H1 (cell line): ENCODE measurements at regions not wholly inside any gene's neighbourhood (a gene's known extent, or its start where the extent isn't known, plus 50 kb on each side); places are given as distances from the start of the nearest gene placed in this dataset.

ENCODE experiments used
- CTCF ChIA-PET: fragments of 300-600 bp; sonication (Branson Sonifier 250); formaldehyde crosslinking; loops from one replicate; lab custom pipeline; 2021; ENCODE audit not compliant: partially characterized antibody; lab: Charles Lee
- POLR2A ChIA-PET: fragments of 300-600 bp; sonication (Branson Sonifier 250); formaldehyde crosslinking; loops from one replicate; lab custom pipeline; 2021; ENCODE audit warnings: inconsistent platforms; ENCODE audit not compliant: partially characterized antibody; lab: Charles Lee
- DNase-seq, 2 experiments: peaks; one replicate each; pipeline versions ENCODE4 v3.0.0 to v3.0.0-alpha.2; 2010 to 2022; ENCODE audit warnings: low spot score in 2 of 2, low read depth in 1 of 2, mixed read lengths in 1 of 2
- FAIRE-seq: peaks from 2 replicates; lab custom pipeline; 2011; peaks lifted over from hg19 to GRCh38; lab: Jason Lieb, UNC
- H2AFZ ChIP-seq: 2 replicates; pipeline ENCODE4 v1.8.1; 2012; ENCODE audit warnings: low read length, inconsistent platforms
- H2AK5ac ChIP-seq: 2 replicates; pipeline ENCODE4 v1.6.1; 2013; ENCODE audit warnings: low read depth, low read length
- H2BK120ac ChIP-seq: replicated peaks from 2 replicates; pipeline ENCODE3; 2013; ENCODE audit warnings: low read depth, low read length, inconsistent platforms
- H2BK12ac ChIP-seq: 2 replicates; pipeline ENCODE4 v1.6.1; 2013; ENCODE audit warnings: low read depth, low read length
- H2BK15ac ChIP-seq: 2 replicates; pipeline ENCODE4 v1.6.1; 2013; ENCODE audit warnings: low read length
- H2BK20ac ChIP-seq: 2 replicates; pipeline ENCODE4 v1.6.1; 2013; ENCODE audit warnings: low read length
- H2BK5ac ChIP-seq: 2 replicates; pipeline ENCODE4 v1.6.1; 2013; ENCODE audit warnings: low read depth, low read length
- H3K14ac ChIP-seq: 2 replicates; pipeline ENCODE4 v1.6.1; 2013; ENCODE audit warnings: inconsistent platforms; ENCODE audit not compliant: insufficient read length
- H3K18ac ChIP-seq: 2 replicates; pipeline ENCODE4 v1.6.1; 2013; ENCODE audit warnings: low read length; ENCODE audit errors: extremely low read depth
- H3K23ac ChIP-seq: 2 replicates; pipeline ENCODE4 v1.6.1; 2013; ENCODE audit warnings: inconsistent platforms; ENCODE audit not compliant: insufficient read length
- H3K23me2 ChIP-seq: 2 replicates; pipeline ENCODE4 v1.6.1; 2013; ENCODE audit warnings: low read depth, low read length
- H3K27ac ChIP-seq: 2 replicates; pipeline ENCODE4 v1.6.1; 2011; ENCODE audit warnings: low read depth, low read length, inconsistent platforms
- H3K27me3 ChIP-seq, 4 experiments: replicated peaks in 1 of 4; 1 replicate in 1 of 4; 2 replicates in 3 of 4; pipeline versions ENCODE4 v1.6.1 to v1.8.1; 2011 to 2013; ENCODE audit warnings: low read length in 3 of 4, mild to moderate bottlenecking in 3 of 4, inconsistent platforms in 2 of 4, mixed read lengths in 2 of 4, moderate library complexity in 1 of 4; ENCODE audit not compliant: control insufficient read depth in 3 of 4, insufficient read depth in 3 of 4; ENCODE audit errors: extremely low read depth in 1 of 4
- H3K36me3 ChIP-seq, 4 experiments: 2 replicates each; pipeline versions ENCODE4 v1.6.1 to v1.8.1; 2011 to 2013; ENCODE audit warnings: mild to moderate bottlenecking in 4 of 4, low read length in 3 of 4, moderate library complexity in 2 of 4, control low read depth in 1 of 4, inconsistent platforms in 1 of 4; ENCODE audit not compliant: insufficient read depth in 4 of 4, control insufficient read depth in 2 of 4
- H3K4ac ChIP-seq: replicated peaks from 2 replicates; pipeline ENCODE3; 2013; ENCODE audit warnings: low read length, low read depth, mixed read lengths, inconsistent platforms; ENCODE audit not compliant: insufficient read length
- H3K4me1 ChIP-seq, 4 experiments: replicated peaks in 1 of 4; 1 replicate in 1 of 4; 2 replicates in 3 of 4; pipeline versions ENCODE4 v1.6.1 to v1.8.1; 2011 to 2013; ENCODE audit warnings: low read length in 3 of 4, inconsistent platforms in 2 of 4, mixed read lengths in 1 of 4; ENCODE audit not compliant: insufficient read depth in 4 of 4, control insufficient read depth in 3 of 4
- H3K4me2 ChIP-seq, 2 experiments: 2 replicates each; pipeline versions ENCODE4 v1.6.1 to v1.8.1; 2011 to 2013; ENCODE audit warnings: low read depth in 2 of 2, low read length in 2 of 2, control low read depth in 1 of 2, inconsistent platforms in 1 of 2, mild to moderate bottlenecking in 1 of 2; ENCODE audit not compliant: insufficient read depth in 1 of 2
- H3K4me3 ChIP-seq, 4 experiments: fragments of 200-600, 300-600 bp in 1 of 4; sonication (generic), shearing (Covaris generic), sonication (Bioruptor Twin) in 1 of 4; 2 replicates each; pipeline versions ENCODE4 v1.5.1 to v1.8.1; 2011 to 2016; ENCODE audit warnings: low read length in 4 of 4, low read depth in 3 of 4, control low read depth in 2 of 4, inconsistent platforms in 2 of 4, mild to moderate bottlenecking in 2 of 4, mixed read lengths in 1 of 4, moderate library complexity in 1 of 4; ENCODE audit not compliant: insufficient read depth in 2 of 4; ENCODE audit errors: extremely low read depth in 1 of 4
- H3K56ac ChIP-seq: replicated peaks from 2 replicates; pipeline ENCODE3; 2013; ENCODE audit warnings: low read depth, mild to moderate bottlenecking, mixed read lengths, low read length, inconsistent platforms; ENCODE audit not compliant: insufficient read length
- H3K79me1 ChIP-seq: 2 replicates; pipeline ENCODE4 v1.6.1; 2013; ENCODE audit warnings: low read depth, low read length, control low read depth
- H3K79me2 ChIP-seq, 2 experiments: 2 replicates each; pipeline versions ENCODE4 v1.6.1 to v1.8.1; 2012 to 2013; ENCODE audit warnings: low read length in 2 of 2, mild to moderate bottlenecking in 2 of 2, inconsistent platforms in 1 of 2; ENCODE audit not compliant: insufficient read depth in 2 of 2, control insufficient read depth in 1 of 2
- H3K9ac ChIP-seq, 4 experiments: replicated peaks in 1 of 4; 1 replicate in 1 of 4; 2 replicates in 3 of 4; pipeline versions ENCODE4 v1.6.1 to v1.8.1; 2011 to 2013; ENCODE audit warnings: low read depth in 3 of 4, low read length in 3 of 4, control low read depth in 2 of 4, mild to moderate bottlenecking in 2 of 4, moderate library complexity in 2 of 4, inconsistent platforms in 1 of 4; ENCODE audit errors: extremely low read depth in 1 of 4
- H3K9me3 ChIP-seq, 2 experiments: 2 replicates each; pipeline versions ENCODE4 v1.6.1 to v1.8.1; 2012 to 2013; ENCODE audit warnings: mild to moderate bottlenecking in 2 of 2, moderate library complexity in 2 of 2, control low read depth in 1 of 2, inconsistent platforms in 1 of 2, low read depth in 1 of 2, low read length in 1 of 2, mixed read lengths in 1 of 2; ENCODE audit not compliant: insufficient read depth in 2 of 2
- H4K20me1 ChIP-seq, 2 experiments: replicated peaks in 1 of 2; 2 replicates each; pipeline versions ENCODE3 to v1.8.1; 2011 to 2013; ENCODE audit warnings: inconsistent platforms in 2 of 2, low read length in 2 of 2, mild to moderate bottlenecking in 1 of 2; ENCODE audit not compliant: insufficient read depth in 2 of 2, control insufficient read depth in 1 of 2
- H4K5ac ChIP-seq: 2 replicates; pipeline ENCODE4 v1.6.1; 2013; ENCODE audit warnings: low read length, low read depth, mixed read lengths, inconsistent platforms; ENCODE audit not compliant: insufficient read length
- H4K8ac ChIP-seq: 2 replicates; pipeline ENCODE4 v1.8.0; 2013; ENCODE audit warnings: mild to moderate bottlenecking, moderate library complexity, low read length, inconsistent platforms; ENCODE audit not compliant: insufficient read depth; ENCODE audit errors: extremely low read depth
- H4K91ac ChIP-seq: replicated peaks from 2 replicates; pipeline ENCODE3; 2013; ENCODE audit warnings: low read length, mixed read lengths, inconsistent platforms; ENCODE audit not compliant: insufficient read length
- BACH1 ChIP-seq: IDR thresholded peaks from 2 replicates; pipeline ENCODE4 v1.6.1; 2012; ENCODE audit warnings: low read length, improper control_type of control experiment
- CHD1 ChIP-seq: IDR thresholded peaks from 2 replicates; pipeline ENCODE4 v1.6.1; 2012; ENCODE audit warnings: low read depth, low read length, improper control_type of control experiment
- CHD2 ChIP-seq: IDR thresholded peaks from 2 replicates; pipeline ENCODE4 v1.6.1; 2012; ENCODE audit warnings: low read length, improper control_type of control experiment
- CTBP2 ChIP-seq: IDR thresholded peaks from 2 replicates; pipeline ENCODE4 v1.7.0; 2011; ENCODE audit warnings: borderline replicate concordance, mild to moderate bottlenecking, moderate library complexity, mixed read lengths, low read length; ENCODE audit not compliant: insufficient read depth, insufficient read length
- HDAC2 ChIP-seq, 2 experiments: fragments of 300-600 bp in 1 of 2; sonication (generic) in 1 of 2; IDR thresholded peaks; 2 replicates each; pipeline ENCODE4 v1.6.1; 2011 to 2012; ENCODE audit warnings: low read depth in 2 of 2, low read length in 2 of 2, mild to moderate bottlenecking in 2 of 2, moderate library complexity in 2 of 2, borderline replicate concordance in 1 of 2, inconsistent platforms in 1 of 2
- HDAC6 ChIP-seq: IDR thresholded peaks from one replicate; pipeline ENCODE4 v1.7.1; 2012; ENCODE audit warnings: low read depth, mild to moderate bottlenecking, inconsistent platforms, low read length, moderate library complexity
- JUN ChIP-seq: IDR thresholded peaks from 2 replicates; pipeline ENCODE4 v1.6.1; 2011; ENCODE audit warnings: low read depth, mild to moderate bottlenecking, improper control_type of control experiment, low read length
- KDM1A ChIP-seq: fragments of 200-600, 300-600 bp; sonication (generic); IDR thresholded peaks from 2 replicates; pipeline ENCODE4 v1.7.1; 2016; ENCODE audit warnings: mild to moderate bottlenecking, low read length, borderline replicate concordance
- POLR2AphosphoS5 ChIP-seq: IDR thresholded peaks from 2 replicates; pipeline ENCODE4 v1.6.1; 2011; ENCODE audit warnings: low read depth, low read length
- RNF2 ChIP-seq: fragments of 200-900, 300-1000 bp; sonication (generic); IDR thresholded peaks from 2 replicates; pipeline ENCODE4 v1.7.1; 2016; ENCODE audit warnings: borderline replicate concordance, low read depth, mild to moderate bottlenecking, antibody characterized with exemption, low read length; ENCODE audit not compliant: poor library complexity, severe bottlenecking; ENCODE audit errors: missing control alignments
- SIX5 ChIP-seq: IDR thresholded peaks from 2 replicates; pipeline ENCODE4 v1.6.1; 2011; ENCODE audit warnings: mild to moderate bottlenecking, low read depth, low read length
- SP4 ChIP-seq: IDR thresholded peaks from 2 replicates; pipeline ENCODE4 v1.6.1; 2012; ENCODE audit warnings: low read length, inconsistent platforms
- TBP ChIP-seq: IDR thresholded peaks from 2 replicates; pipeline ENCODE4 v1.6.1; 2011; ENCODE audit warnings: low read depth, low read length, improper control_type of control experiment
- WGBS, 2 experiments: shearing (Covaris generic) in 1 of 2; methylation state at CpG; one replicate each; pipeline versions ENCODE4 v1.1.6 to v1.1.7; 2013 to 2015; ENCODE audit warnings: low lambda C conversion rate in 2 of 2, mixed read lengths in 2 of 2, inconsistent platforms in 1 of 2, low coverage in 1 of 2, missing lambda C conversion rate in 1 of 2; ENCODE audit not compliant: insufficient replicate concordance in 2 of 2, insufficient coverage in 1 of 2, insufficient read length in 1 of 2; ENCODE audit errors: extremely low coverage in 1 of 2, missing lambda C conversion rate in 1 of 2; 5-methylcytosine and 5-hydroxymethylcytosine counted together
- TF ChIP-seq, protein P1 (sequence below): IDR thresholded peaks from 2 replicates; pipeline ENCODE4 v1.6.1; 2012; ENCODE audit warnings: inconsistent platforms

DNA sequence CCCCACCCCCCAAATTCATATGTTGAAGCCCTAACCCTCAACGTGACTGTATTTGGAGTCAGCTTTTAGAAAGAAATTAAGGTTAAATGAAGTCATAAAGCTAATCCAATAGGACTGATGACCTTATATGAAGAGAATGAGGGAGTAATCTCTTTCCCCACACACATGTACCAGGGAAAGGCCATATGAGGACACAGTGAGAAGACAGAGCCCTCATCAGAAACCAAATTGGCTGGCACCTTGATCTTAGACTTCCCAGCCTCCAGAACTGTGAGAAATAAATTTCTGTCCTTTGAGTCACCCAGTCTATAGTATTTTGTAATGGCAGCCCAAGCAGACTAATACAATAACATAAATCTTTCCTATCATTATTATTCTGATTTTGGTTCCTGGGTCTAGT, 194.7 kb upstream of the NANOGP8 start:
- TF ChIP-seq SP4 (no peak), KDM1A (no peak), POLR2AphosphoS5 (no peak), RNF2 (no peak), BACH1 (no peak), HDAC6 (no peak), JUN (no peak), HDAC2 (IDR thresholded peaks at IDR 0.05; ENCODE audit: borderline replicate concordance in 1 of 2, low read depth in 2 of 2, low read length in 2 of 2) (no peak), CHD2 (no peak), CTBP2 (no peak), CHD1 (no peak), TBP (no peak), SIX5 (no peak)
- TF ChIP-seq, protein P1, sequence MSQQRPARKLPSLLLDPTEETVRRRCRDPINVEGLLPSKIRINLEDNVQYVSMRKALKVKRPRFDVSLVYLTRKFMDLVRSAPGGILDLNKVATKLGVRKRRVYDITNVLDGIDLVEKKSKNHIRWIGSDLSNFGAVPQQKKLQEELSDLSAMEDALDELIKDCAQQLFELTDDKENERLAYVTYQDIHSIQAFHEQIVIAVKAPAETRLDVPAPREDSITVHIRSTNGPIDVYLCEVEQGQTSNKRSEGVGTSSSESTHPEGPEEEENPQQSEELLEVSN = no peak
- Histone ChIP-seq H3K23ac (no peak overlapping the region), H2BK5ac (no peak overlapping the region), H4K91ac (no peak overlapping the region), H2BK12ac (no peak overlapping the region), H3K14ac (no peak overlapping the region), H2AK5ac (no peak overlapping the region), H3K79me1 (no peaks in the 10 kb centered on the region), H3K36me3 (peaks cover 0 to 3% (median 0%) of the 10 kb centered on the region in 4 experiments; a peak in 1 of 8 replicates), H3K23me2 (no peaks in the 10 kb centered on the region; the same call in 1 of the 2 replicates), H3K4ac (no peak overlapping the region), H3K79me2 (no peaks in the 10 kb centered on the region), H3K4me3 (no peak overlapping the region), H2BK15ac (no peak overlapping the region), H3K27ac (no peak overlapping the region), H4K5ac (no peak overlapping the region), H3K27me3 (no peaks in the 10 kb centered on the region), H3K9ac (no peak overlapping the region), H4K8ac (no peak overlapping the region), H2BK120ac (no peak overlapping the region), H4K20me1 (no peaks in the 10 kb centered on the region), H3K9me3 (peaks cover 13 to 16% of the 10 kb centered on the region in 2 experiments), H3K4me1 (no peaks in the 10 kb centered on the region), H3K56ac (no peak overlapping the region), H2AFZ (no peak overlapping the region), H2BK20ac (no peak overlapping the region), H3K4me2 (no peak overlapping the region), H3K18ac (no peak overlapping the region)
- 82% methylated on average over 1 of the region's 1 CpG; no CpG with 5 or more reads in 1 of the 2 experiments for WGBS, 2 experiments
- no peak for FAIRE-seq
- ChIA-PET POLR2A (no interaction called here), CTCF (interaction anchor here (0.9 to 3.9 kb wide), 2 partner anchors 9 to 201 kb away, joined by 4 to 14 read pairs; no protein-coding TSS in a partner anchor)
- no peak for DNase-seq
